ENCODE measurements at regions not wholly inside any gene's neighbourhood (a gene's known extent, or its start where the extent isn't known, plus 50 kb on each side); places are given as distances from the start of the nearest gene placed in this dataset.

GRCh38 chr11:20235164-20235563 is 74.9 kb upstream of the DBX1 start:
- TF ChIP-seq CTCF (conservative IDR thresholded peaks at IDR 0.05; ENCODE audit: low read depth in 2 of 2), result no peak
- TF ChIP-seq, protein P1, sequence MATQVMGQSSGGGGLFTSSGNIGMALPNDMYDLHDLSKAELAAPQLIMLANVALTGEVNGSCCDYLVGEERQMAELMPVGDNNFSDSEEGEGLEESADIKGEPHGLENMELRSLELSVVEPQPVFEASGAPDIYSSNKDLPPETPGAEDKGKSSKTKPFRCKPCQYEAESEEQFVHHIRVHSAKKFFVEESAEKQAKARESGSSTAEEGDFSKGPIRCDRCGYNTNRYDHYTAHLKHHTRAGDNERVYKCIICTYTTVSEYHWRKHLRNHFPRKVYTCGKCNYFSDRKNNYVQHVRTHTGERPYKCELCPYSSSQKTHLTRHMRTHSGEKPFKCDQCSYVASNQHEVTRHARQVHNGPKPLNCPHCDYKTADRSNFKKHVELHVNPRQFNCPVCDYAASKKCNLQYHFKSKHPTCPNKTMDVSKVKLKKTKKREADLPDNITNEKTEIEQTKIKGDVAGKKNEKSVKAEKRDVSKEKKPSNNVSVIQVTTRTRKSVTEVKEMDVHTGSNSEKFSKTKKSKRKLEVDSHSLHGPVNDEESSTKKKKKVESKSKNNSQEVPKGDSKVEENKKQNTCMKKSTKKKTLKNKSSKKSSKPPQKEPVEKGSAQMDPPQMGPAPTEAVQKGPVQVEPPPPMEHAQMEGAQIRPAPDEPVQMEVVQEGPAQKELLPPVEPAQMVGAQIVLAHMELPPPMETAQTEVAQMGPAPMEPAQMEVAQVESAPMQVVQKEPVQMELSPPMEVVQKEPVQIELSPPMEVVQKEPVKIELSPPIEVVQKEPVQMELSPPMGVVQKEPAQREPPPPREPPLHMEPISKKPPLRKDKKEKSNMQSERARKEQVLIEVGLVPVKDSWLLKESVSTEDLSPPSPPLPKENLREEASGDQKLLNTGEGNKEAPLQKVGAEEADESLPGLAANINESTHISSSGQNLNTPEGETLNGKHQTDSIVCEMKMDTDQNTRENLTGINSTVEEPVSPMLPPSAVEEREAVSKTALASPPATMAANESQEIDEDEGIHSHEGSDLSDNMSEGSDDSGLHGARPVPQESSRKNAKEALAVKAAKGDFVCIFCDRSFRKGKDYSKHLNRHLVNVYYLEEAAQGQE (IDR thresholded peaks at IDR 0.05; ENCODE audit: unreplicated experiment), result no peak
- no peak for TF ChIP-seq POLR2AphosphoS5 (IDR thresholded peaks at IDR 0.05; ENCODE audit: low read depth)
- TF ChIP-seq CREB1 (CRISPR knock-in tag; IDR thresholded peaks at IDR 0.05; ENCODE audit: low read depth), result no peak
- no peak for TF ChIP-seq EZH2 (IDR thresholded peaks at IDR 0.05; ENCODE audit: low read depth, unreplicated experiment)
- no peak for TF ChIP-seq ZNF331 (CRISPR knock-in tag; IDR thresholded peaks at IDR 0.05; ENCODE audit: low read depth)
- TF ChIP-seq EZH2phosphoT487 (IDR thresholded peaks at IDR 0.05; ENCODE audit: unreplicated experiment), result no peak
- TF ChIP-seq STAT1 (IDR thresholded peaks at IDR 0.05; ENCODE audit: unreplicated experiment), result no peak
- TF ChIP-seq, protein P2, sequence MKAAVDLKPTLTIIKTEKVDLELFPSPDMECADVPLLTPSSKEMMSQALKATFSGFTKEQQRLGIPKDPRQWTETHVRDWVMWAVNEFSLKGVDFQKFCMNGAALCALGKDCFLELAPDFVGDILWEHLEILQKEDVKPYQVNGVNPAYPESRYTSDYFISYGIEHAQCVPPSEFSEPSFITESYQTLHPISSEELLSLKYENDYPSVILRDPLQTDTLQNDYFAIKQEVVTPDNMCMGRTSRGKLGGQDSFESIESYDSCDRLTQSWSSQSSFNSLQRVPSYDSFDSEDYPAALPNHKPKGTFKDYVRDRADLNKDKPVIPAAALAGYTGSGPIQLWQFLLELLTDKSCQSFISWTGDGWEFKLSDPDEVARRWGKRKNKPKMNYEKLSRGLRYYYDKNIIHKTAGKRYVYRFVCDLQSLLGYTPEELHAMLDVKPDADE (IDR thresholded peaks at IDR 0.05), result no peak
- TF ChIP-seq JUNB (IDR thresholded peaks at IDR 0.05; ENCODE audit: unreplicated experiment), result no peak
- no peak for TF ChIP-seq ZNF462 (CRISPR knock-in tag; IDR thresholded peaks at IDR 0.05)
- TF ChIP-seq NANOG (IDR thresholded peaks at IDR 0.05; ENCODE audit: borderline replicate concordance), result no peak

Data from GM23338 (cell line).